Cardiac muscle cell (in vitro differentiated cells and primary cell): ENCODE measurements at regions not wholly inside any gene's neighbourhood (a gene's known extent, or its start where the extent isn't known, plus 50 kb on each side); places are given as distances from the start of the nearest gene placed in this dataset.

Experiments
- DNase-seq, 2 donors: peaks; one replicate each; pipeline versions ENCODE4 v3.0.0 to v3.0.0-alpha.2; 2010 to 2017; ENCODE audit warnings: low read depth in 1 of 2, low spot score in 1 of 2
- H3K27ac ChIP-seq: fragments of 200-600 bp; sonication (generic); 2 replicates; pipeline ENCODE4 v1.5.1; 2016
- H3K27me3 ChIP-seq: fragments of 200-600 bp; sonication (generic); 2 replicates; pipeline ENCODE4 v1.6.0; 2016; ENCODE audit warnings: control low read depth
- H3K36me3 ChIP-seq: fragments of 200-600 bp; sonication (generic); 2 replicates; pipeline ENCODE4 v1.5.1; 2016; ENCODE audit warnings: control low read depth
- H3K4me1 ChIP-seq: fragments of 200-600 bp; sonication (generic); 2 replicates; pipeline ENCODE4 v1.8.1; 2017; ENCODE audit warnings: low read depth, mild to moderate bottlenecking, mixed run types
- H3K4me3 ChIP-seq: fragments of 200-600 bp; sonication (generic); 2 replicates; pipeline ENCODE4 v1.5.1; 2016; ENCODE audit warnings: mild to moderate bottlenecking
- H3K9me3 ChIP-seq: fragments of 200-600 bp; sonication (generic); 2 replicates; pipeline ENCODE4 v1.5.1; 2017; ENCODE audit warnings: low read depth, mild to moderate bottlenecking, control low read depth
- CTCF ChIP-seq: IDR thresholded peaks from 2 replicates; pipeline ENCODE4 v1.5.1; 2012; ENCODE audit warnings: low read depth, mild to moderate bottlenecking, low read length

GRCh38 chr6:145319605-145320004, 415.7 kb downstream of the EPM2A start:
- TF ChIP-seq CTCF, result no peak
- Histone ChIP-seq H3K4me1 (peaks cover 12% of the 10 kb centered on the region), H3K27me3 (no peaks in the 10 kb centered on the region), H3K9me3 (no peaks in the 10 kb centered on the region), H3K27ac (no peak overlapping the region), H3K4me3 (no peak overlapping the region), H3K36me3 (no peaks in the 10 kb centered on the region)
- no peak for DNase-seq

GRCh38 chr6:145323646-145324045, 411.7 kb downstream of the EPM2A start:
- Histone ChIP-seq H3K27me3 (no peaks in the 10 kb centered on the region), H3K4me3 (no peak overlapping the region), H3K36me3 (no peaks in the 10 kb centered on the region)

DNA sequence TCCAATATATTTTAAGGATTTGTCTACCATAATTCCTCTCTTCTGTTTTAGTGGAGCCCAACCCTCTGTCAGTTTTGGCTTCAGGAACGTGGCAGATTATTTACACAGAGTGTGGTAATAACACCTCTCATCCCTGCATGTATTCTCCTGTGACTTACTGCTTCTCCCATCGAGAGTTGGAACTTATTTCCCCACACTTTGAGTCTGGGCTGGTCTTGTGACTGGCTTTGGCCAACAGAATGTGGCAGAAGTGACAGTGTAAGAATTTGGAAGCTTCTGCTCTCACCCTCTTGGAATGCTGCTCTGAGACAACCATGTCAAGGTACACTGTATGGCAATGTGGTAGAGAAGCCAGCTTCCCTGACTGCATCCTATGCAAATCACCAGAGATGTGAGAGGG, 407.7 kb downstream of the EPM2A start:
- Histone ChIP-seq H3K4me3 (no peak overlapping the region), H3K4me1 (peaks cover 16% of the 10 kb centered on the region), H3K27me3 (no peaks in the 10 kb centered on the region), H3K9me3 (no peaks in the 10 kb centered on the region), H3K27ac (no peak overlapping the region), H3K36me3 (no peaks in the 10 kb centered on the region)
- DNase-seq, result no peak
- no peak for TF ChIP-seq CTCF

More at GRCh38 chr6:145323646-145324045, 411.7 kb downstream of the EPM2A start:
- peak in 1 of 2 donors; percentile 39 for DNase-seq
- Histone ChIP-seq H3K27ac (peak overlapping the region; percentile 73), H3K4me1 (peaks cover 13% of the 10 kb centered on the region), H3K9me3 (no peaks in the 10 kb centered on the region)
- no peak for TF ChIP-seq CTCF

GRCh38 chr6:145329257-145329656, 406.1 kb downstream of the EPM2A start:
- Histone ChIP-seq H3K27me3 (no peaks in the 10 kb centered on the region), H3K36me3 (no peaks in the 10 kb centered on the region)
- DNase-seq, result peak in 1 of 2 donors; percentile 7

GRCh38 chr6:145331066-145331465, 404.3 kb downstream of the EPM2A start:
- H3K27ac ChIP-seq, result no peak overlapping the region
- no peaks in the 10 kb centered on the region for H3K27me3 ChIP-seq
- H3K9me3 ChIP-seq, result no peaks in the 10 kb centered on the region
- no peak overlapping the region for H3K4me3 ChIP-seq
- H3K36me3 ChIP-seq, result no peaks in the 10 kb centered on the region
- H3K4me1 ChIP-seq, result peaks cover 3% of the 10 kb centered on the region
- no peak for DNase-seq
- no peak for TF ChIP-seq CTCF

More at GRCh38 chr6:145329257-145329656, 406.1 kb downstream of the EPM2A start:
- Histone ChIP-seq H3K27ac (no peak overlapping the region), H3K4me1 (peaks cover 7% of the 10 kb centered on the region), H3K4me3 (no peak overlapping the region), H3K9me3 (no peaks in the 10 kb centered on the region)
- TF ChIP-seq CTCF, result no peak

GRCh38 chr6:145332011-145332410, 403.3 kb downstream of the EPM2A start:
- no peak overlapping the region for H3K27ac ChIP-seq
- no peak for TF ChIP-seq CTCF
- H3K9me3 ChIP-seq, result no peaks in the 10 kb centered on the region
- H3K4me3 ChIP-seq, result no peak overlapping the region
- H3K36me3 ChIP-seq, result no peaks in the 10 kb centered on the region
- H3K27me3 ChIP-seq, result no peaks in the 10 kb centered on the region
- H3K4me1 ChIP-seq, result peaks cover 3% of the 10 kb centered on the region
- DNase-seq, result peak in 1 of 2 donors; percentile 39
